ENCODE measurements at regions not wholly inside any gene's neighbourhood (a gene's known extent, or its start where the extent isn't known, plus 50 kb on each side); places are given as distances from the start of the nearest gene placed in this dataset.

- no peaks in the 10 kb centered on the region for H3K27me3 ChIP-seq
- H3K4me3 ChIP-seq, result no peak overlapping the region
- no peak overlapping the region for H3K27ac ChIP-seq
- H3K9me3 ChIP-seq, result no peaks in the 10 kb centered on the region
- H3K4me1 ChIP-seq, result peaks cover 0 to 11% (median 5%) of the 10 kb centered on the region in 4 donors
- TF ChIP-seq CTCF (IDR thresholded peaks at IDR 0.05) (no peak), POLR2AphosphoS5 (IDR thresholded peaks at IDR 0.05) (no peak), EP300 (IDR thresholded peaks at IDR 0.05) (no peak)
- intact Hi-C loops (cut with DNase I; ENCODE audit: low total_unique reads), result no loop called here
- WGBS, 5 donors, result 56 to 87% (median 69%) methylated on average over 3 of the region's 3 CpGs
- no peaks in the 10 kb centered on the region for H3K36me3 ChIP-seq
- no peak for DNase-seq
Observed at GRCh38 chr3:124391774-124392173, 338.5 kb upstream of the UMPS start.

- Histone ChIP-seq H3K4me1 (peaks cover 0 to 11% (median 5%) of the 10 kb centered on the region in 4 donors), H3K27ac (no peak overlapping the region), H3K36me3 (peaks cover 0 to under 1% (median 0%) of the 10 kb centered on the region in 4 donors), H3K4me3 (no peak overlapping the region), H3K9me3 (no peaks in the 10 kb centered on the region), H3K27me3 (no peaks in the 10 kb centered on the region)
- TF ChIP-seq EP300 (IDR thresholded peaks at IDR 0.05) (no peak), POLR2A (IDR thresholded peaks at IDR 0.05) (no peak), CTCF (IDR thresholded peaks at IDR 0.05) (no peak), POLR2AphosphoS5 (IDR thresholded peaks at IDR 0.05) (no peak)
- no peak for DNase-seq
- 26 to 51% (median 31%) methylated on average over 2 of the region's 2 CpGs for WGBS, 5 donors
- intact Hi-C loops (cut with DNase I; ENCODE audit: low total_unique reads), result no loop called here
Observed at GRCh38 chr3:124393340-124393739, 336.9 kb upstream of the UMPS start.

- 67 to 78% (median 68%) methylated on average over 8 of the region's 8 CpGs for WGBS, 5 donors
- Histone ChIP-seq H3K27ac (no peak overlapping the region), H3K9me3 (no peaks in the 10 kb centered on the region), H3K36me3 (peaks cover 0 to 8% (median 0%) of the 10 kb centered on the region in 4 donors), H3K4me3 (no peak overlapping the region), H3K4me1 (peaks cover 0 to 11% (median 5%) of the 10 kb centered on the region in 4 donors), H3K27me3 (no peaks in the 10 kb centered on the region)
- intact Hi-C loops (cut with DNase I; ENCODE audit: low total_unique reads), result no loop called here
- TF ChIP-seq EP300 (IDR thresholded peaks at IDR 0.05) (no peak), CTCF (IDR thresholded peaks at IDR 0.05) (no peak), POLR2A (IDR thresholded peaks at IDR 0.05) (no peak), POLR2AphosphoS5 (IDR thresholded peaks at IDR 0.05) (no peak)
- no peak for DNase-seq
Observed at GRCh38 chr3:124395162-124395561, 335.1 kb upstream of the UMPS start.

GRCh38 chr3:124395584-124396338 is 334.5 kb upstream of the UMPS start:
- Histone ChIP-seq H3K4me3 (no peak overlapping the region), H3K27ac (no peak overlapping the region), H3K27me3 (no peaks in the 10 kb centered on the region), H3K9me3 (no peaks in the 10 kb centered on the region), H3K36me3 (peaks cover 0 to 8% (median 0%) of the 10 kb centered on the region in 4 donors), H3K4me1 (peaks cover 0 to 11% (median 5%) of the 10 kb centered on the region in 4 donors)
- peak in 1 of 2 donors; percentile 57 for DNase-seq
- intact Hi-C loops (cut with DNase I; ENCODE audit: low total_unique reads), result no loop called here
- TF ChIP-seq POLR2A (IDR thresholded peaks at IDR 0.05) (no peak), EP300 (IDR thresholded peaks at IDR 0.05) (no peak), CTCF (IDR thresholded peaks at IDR 0.05) (no peak), POLR2AphosphoS5 (IDR thresholded peaks at IDR 0.05) (no peak)
- 44 to 71% (median 52%) methylated on average over 1 of the region's 1 CpG for WGBS, 5 donors

Data from stomach (tissue), 8 donors.